HL-60 (cell line): ENCODE measurements at regions not wholly inside any gene's neighbourhood (a gene's known extent, or its start where the extent isn't known, plus 50 kb on each side); places are given as distances from the start of the nearest gene placed in this dataset.

ENCODE experiments used
- CTCF ChIP-seq: IDR thresholded peaks from one replicate; pipeline ENCODE4 v1.5.1; 2011; ENCODE audit warnings: low read length, control low read depth, inconsistent platforms; ENCODE audit not compliant: insufficient read depth
- SPI1 ChIP-seq: IDR thresholded peaks from 2 replicates; pipeline ENCODE4 v1.6.1; 2012; ENCODE audit warnings: low read depth, mild to moderate bottlenecking, borderline replicate concordance

- TF ChIP-seq CTCF (no peak), SPI1 (no peak)
Observed at GRCh38 chr11:116229236-116229970, 543.4 kb downstream of the BUD13 start.
